Thoracic aorta (tissue), 2 donors: ENCODE measurements at regions not wholly inside any gene's neighbourhood (a gene's known extent, or its start where the extent isn't known, plus 50 kb on each side); places are given as distances from the start of the nearest gene placed in this dataset.
"Not testable (repeated sequence)": the region's sequence is repeated elsewhere in the genome, so short reads cannot be mapped to it uniquely, and the experiment has no call there.

Experiments
- ATAC-seq: fragments of 150-250 bp; one replicate; pipeline ENCODE4 v1.8.0; 2017; ENCODE audit warnings: low read depth; ENCODE audit not compliant: insufficient number of reproducible peaks, low FRiP score
- DNase-seq: peaks from one replicate; pipeline ENCODE4 v3.0.0-alpha.2; 2020; ENCODE audit warnings: low spot score
- H3K27ac ChIP-seq, 2 donors: fragments of 200-600 bp; sonication (generic); 1 replicate in 1 of 2; 2 replicates in 1 of 2; pipeline ENCODE4 v1.5.1; 2016; ENCODE audit warnings: mild to moderate bottlenecking in 2 of 2, moderate library complexity in 2 of 2
- H3K27me3 ChIP-seq: fragments of 200-600 bp; sonication (generic); replicated peaks from 2 replicates; pipeline ENCODE4 v1.6.0; 2016; ENCODE audit warnings: mild to moderate bottlenecking; ENCODE audit not compliant: insufficient read depth
- H3K36me3 ChIP-seq: fragments of 200-600 bp; sonication (generic); one replicate; pipeline ENCODE4 v1.5.1; 2016
- H3K4me1 ChIP-seq, 2 donors: fragments of 200-600 bp; sonication (generic); 1 replicate in 1 of 2; 2 replicates in 1 of 2; pipeline versions ENCODE4 v1.5.1 to v1.6.0; 2016; ENCODE audit warnings: low read depth in 2 of 2, mild to moderate bottlenecking in 1 of 2; ENCODE audit not compliant: control insufficient read depth in 1 of 2
- H3K4me3 ChIP-seq: fragments of 200-600 bp; sonication (generic); 2 replicates; pipeline ENCODE4 v1.5.1; 2016; ENCODE audit warnings: mild to moderate bottlenecking
- H3K9me3 ChIP-seq: fragments of 200-600 bp; sonication (generic); 2 replicates; pipeline ENCODE4 v1.5.1; 2016
- TF ChIP-seq, protein P1 (sequence below): fragments of 200-600 bp; sonication (generic); IDR thresholded peaks from one replicate; pipeline ENCODE4 v1.5.1; 2019; ENCODE audit warnings: antibody characterized with exemption

DNA sequence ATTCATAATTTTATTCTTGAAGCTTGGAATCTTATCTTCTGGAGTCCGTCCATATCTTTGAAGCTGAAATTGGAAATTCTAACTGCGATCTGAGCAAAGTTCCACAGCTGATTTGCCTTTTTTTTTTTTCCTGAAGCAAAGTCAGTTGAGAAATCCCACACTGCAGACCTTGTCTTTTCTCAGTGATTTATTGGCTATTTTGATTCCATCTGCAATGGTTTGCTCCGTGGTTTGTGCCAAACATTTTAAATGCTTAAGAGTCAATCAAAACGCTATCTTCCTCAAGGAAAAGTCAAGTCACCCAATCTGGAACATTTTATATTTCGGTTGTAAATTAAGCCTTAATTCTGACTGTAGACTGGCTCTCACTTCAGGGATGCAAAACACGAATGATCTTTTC is 88.2 kb upstream of the GRIK1 start:
- ATAC-seq (no peak), DNase-seq (no peak)
- Histone ChIP-seq H3K4me3 (no peak overlapping the region), H3K27ac (no peak overlapping the region), H3K27me3 (no peaks in the 10 kb centered on the region), H3K4me1 (no peaks in the 10 kb centered on the region), H3K9me3 (no peaks in the 10 kb centered on the region), H3K36me3 (no peaks in the 10 kb centered on the region)
- TF ChIP-seq, protein P1, sequence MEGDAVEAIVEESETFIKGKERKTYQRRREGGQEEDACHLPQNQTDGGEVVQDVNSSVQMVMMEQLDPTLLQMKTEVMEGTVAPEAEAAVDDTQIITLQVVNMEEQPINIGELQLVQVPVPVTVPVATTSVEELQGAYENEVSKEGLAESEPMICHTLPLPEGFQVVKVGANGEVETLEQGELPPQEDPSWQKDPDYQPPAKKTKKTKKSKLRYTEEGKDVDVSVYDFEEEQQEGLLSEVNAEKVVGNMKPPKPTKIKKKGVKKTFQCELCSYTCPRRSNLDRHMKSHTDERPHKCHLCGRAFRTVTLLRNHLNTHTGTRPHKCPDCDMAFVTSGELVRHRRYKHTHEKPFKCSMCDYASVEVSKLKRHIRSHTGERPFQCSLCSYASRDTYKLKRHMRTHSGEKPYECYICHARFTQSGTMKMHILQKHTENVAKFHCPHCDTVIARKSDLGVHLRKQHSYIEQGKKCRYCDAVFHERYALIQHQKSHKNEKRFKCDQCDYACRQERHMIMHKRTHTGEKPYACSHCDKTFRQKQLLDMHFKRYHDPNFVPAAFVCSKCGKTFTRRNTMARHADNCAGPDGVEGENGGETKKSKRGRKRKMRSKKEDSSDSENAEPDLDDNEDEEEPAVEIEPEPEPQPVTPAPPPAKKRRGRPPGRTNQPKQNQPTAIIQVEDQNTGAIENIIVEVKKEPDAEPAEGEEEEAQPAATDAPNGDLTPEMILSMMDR = no peak

DNA sequence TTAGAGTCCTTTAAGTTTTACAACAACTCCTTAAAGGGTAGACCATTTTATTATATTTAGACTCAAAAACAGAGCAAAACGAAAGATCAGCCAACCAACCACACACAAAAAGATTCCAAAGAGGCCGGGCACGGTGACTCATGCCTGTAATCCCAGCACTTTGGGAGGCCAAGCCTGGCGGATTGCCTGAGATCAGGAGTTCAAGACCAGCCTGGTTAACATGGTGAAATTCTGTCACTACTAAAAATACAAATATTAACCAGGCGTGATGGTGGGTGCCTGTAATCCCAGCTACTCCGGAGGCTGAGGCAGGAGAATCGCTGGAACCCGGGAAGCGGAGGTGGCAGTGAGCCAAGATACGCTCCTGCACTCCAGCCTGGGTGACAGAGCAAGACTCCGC is 83.3 kb upstream of the GRIK1 start:
- not testable (repeated sequence) for H3K4me3 ChIP-seq, DNase-seq, H3K4me1 ChIP-seq, H3K27ac ChIP-seq, H3K36me3 ChIP-seq, H3K27me3 ChIP-seq, ATAC-seq, H3K9me3 ChIP-seq

DNA sequence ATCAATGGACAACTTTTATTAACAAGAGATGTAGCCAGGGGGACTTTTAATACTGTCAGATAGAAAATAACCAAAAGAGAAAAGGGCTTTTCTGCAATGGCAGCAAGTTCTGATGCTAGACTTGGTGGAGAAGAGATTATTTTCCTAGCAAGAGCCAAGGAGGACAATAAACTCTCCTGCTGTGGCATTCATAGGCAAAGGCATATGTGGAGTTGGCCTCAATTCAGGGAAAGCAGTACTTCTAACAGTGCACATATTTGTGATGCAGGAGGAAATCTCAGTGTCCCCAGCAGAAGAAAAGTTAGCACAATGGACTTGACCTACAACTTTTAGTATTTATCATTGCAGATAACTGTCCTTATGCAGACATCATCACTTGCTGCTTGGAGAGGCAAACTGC is 75.1 kb upstream of the GRIK1 start:
- no peaks in the 10 kb centered on the region for H3K36me3 ChIP-seq
- no peak overlapping the region for H3K4me3 ChIP-seq
- ATAC-seq (no peak), DNase-seq (no peak)
- no peak overlapping the region for H3K27ac ChIP-seq
- H3K4me1 ChIP-seq = no peaks in the 10 kb centered on the region
- H3K27me3 ChIP-seq = no peaks in the 10 kb centered on the region
- TF ChIP-seq, protein P1 = no peak
- H3K9me3 ChIP-seq = no peaks in the 10 kb centered on the region

DNA sequence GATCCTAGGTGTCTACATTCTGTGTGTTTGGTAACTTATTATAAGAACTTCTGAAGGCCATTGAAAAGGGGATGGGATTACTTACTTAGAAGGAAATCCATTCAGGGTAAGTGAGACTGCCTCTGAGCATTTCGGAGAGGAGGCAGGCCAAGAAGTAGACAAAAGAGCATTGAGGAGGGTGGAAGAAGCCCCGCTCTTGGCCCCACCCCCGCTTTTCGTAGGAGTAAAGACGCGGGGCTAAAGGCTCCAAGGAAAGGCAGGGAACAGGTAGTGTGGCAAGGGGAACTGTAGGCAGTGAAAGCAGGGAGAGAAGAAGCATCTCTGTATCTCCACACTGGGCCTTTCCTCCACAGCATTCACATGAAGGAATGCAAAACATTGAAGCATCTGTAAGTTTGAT is 51.8 kb upstream of the GRIK1 start:
- Histone ChIP-seq H3K27me3 (no peaks in the 10 kb centered on the region), H3K27ac (no peak overlapping the region), H3K9me3 (no peaks in the 10 kb centered on the region), H3K36me3 (no peaks in the 10 kb centered on the region), H3K4me1 (no peaks in the 10 kb centered on the region), H3K4me3 (no peak overlapping the region)
- TF ChIP-seq, protein P1 = no peak
- ATAC-seq (no peak), DNase-seq (no peak)

DNA sequence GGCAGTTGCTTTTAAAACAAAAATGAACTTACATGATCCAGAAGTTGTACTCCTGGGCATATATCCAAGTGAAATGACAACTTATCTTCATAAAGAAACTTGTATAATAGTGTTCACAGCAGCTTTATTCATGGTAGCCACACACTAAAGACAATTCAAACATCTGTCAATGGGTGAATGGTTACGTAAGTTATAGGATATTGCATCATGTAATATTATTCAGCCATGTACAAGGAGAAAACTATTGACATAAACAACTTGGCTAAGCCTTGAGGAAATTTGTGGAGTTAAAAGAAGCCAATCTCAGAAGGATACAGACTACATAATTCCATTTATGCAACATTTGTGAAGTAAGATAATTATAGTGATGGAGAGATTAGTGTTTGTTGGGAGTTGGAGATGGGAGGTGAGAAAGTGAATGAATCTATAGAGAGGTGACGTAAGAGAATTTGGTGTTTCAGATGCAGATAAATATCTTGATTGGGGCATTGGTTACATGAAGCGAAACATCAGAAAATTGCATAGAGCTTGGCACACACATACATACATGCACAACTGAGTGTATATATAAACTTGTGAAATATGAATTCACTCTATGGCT is 49.9 kb upstream of the GRIK1 start:
- Histone ChIP-seq H3K27ac (no peak overlapping the region), H3K4me1 (no peaks in the 10 kb centered on the region), H3K9me3 (no peaks in the 10 kb centered on the region), H3K27me3 (no peaks in the 10 kb centered on the region), H3K4me3 (no peak overlapping the region), H3K36me3 (no peaks in the 10 kb centered on the region)
- DNase-seq (no peak), ATAC-seq (no peak)
- TF ChIP-seq, protein P1 = no peak
